ENCODE measurements at regions not wholly inside any gene's neighbourhood (a gene's known extent, or its start where the extent isn't known, plus 50 kb on each side); places are given as distances from the start of the nearest gene placed in this dataset.

DNA sequence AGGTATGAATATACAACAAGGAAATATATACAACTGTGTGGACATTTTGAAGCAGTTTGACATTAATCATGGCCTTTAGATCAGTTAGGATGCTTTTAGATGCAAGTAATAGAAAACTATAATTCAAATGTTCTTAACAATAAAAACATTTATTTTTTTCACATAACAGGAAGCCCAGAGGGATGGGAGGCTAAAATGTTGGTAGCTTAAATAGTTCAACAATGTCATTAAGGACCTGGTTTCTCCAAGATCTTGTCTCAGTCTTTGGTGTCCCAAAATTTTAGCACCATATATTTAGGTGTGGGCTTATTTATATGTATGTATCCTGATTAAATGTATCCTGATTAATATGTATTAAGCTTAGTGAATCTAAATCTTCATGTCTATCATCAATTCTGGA is 292.4 kb downstream of the NUAK1 start:
- TF ChIP-seq, protein P1, sequence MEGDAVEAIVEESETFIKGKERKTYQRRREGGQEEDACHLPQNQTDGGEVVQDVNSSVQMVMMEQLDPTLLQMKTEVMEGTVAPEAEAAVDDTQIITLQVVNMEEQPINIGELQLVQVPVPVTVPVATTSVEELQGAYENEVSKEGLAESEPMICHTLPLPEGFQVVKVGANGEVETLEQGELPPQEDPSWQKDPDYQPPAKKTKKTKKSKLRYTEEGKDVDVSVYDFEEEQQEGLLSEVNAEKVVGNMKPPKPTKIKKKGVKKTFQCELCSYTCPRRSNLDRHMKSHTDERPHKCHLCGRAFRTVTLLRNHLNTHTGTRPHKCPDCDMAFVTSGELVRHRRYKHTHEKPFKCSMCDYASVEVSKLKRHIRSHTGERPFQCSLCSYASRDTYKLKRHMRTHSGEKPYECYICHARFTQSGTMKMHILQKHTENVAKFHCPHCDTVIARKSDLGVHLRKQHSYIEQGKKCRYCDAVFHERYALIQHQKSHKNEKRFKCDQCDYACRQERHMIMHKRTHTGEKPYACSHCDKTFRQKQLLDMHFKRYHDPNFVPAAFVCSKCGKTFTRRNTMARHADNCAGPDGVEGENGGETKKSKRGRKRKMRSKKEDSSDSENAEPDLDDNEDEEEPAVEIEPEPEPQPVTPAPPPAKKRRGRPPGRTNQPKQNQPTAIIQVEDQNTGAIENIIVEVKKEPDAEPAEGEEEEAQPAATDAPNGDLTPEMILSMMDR (IDR thresholded peaks at IDR 0.05), result no peak
- TF ChIP-seq POLR2AphosphoS5 (IDR thresholded peaks at IDR 0.05; ENCODE audit: insufficient read depth in 1 of 2, low read depth in 1 of 2), result no peak
- no peak for TF ChIP-seq POLR2A (IDR thresholded peaks at IDR 0.05)
